MM.1S (cell line): ENCODE measurements at regions not wholly inside any gene's neighbourhood (a gene's known extent, or its start where the extent isn't known, plus 50 kb on each side); places are given as distances from the start of the nearest gene placed in this dataset.

Source experiments
- EZH2 ChIP-seq: fragments of 300-600 bp; sonication (generic); optimal IDR thresholded peaks from 2 replicates; pipeline ENCODE3; 2017; ENCODE audit warnings: low read depth, mild to moderate bottlenecking, antibody characterized with exemption, low read length, mixed read lengths
- TF ChIP-seq, protein P1 (sequence below): fragments of 300-600 bp; sonication (generic); IDR thresholded peaks from 2 replicates; pipeline ENCODE4 v1.5.1; 2016; ENCODE audit warnings: antibody characterized with exemption, low read length, mixed read lengths

DNA sequence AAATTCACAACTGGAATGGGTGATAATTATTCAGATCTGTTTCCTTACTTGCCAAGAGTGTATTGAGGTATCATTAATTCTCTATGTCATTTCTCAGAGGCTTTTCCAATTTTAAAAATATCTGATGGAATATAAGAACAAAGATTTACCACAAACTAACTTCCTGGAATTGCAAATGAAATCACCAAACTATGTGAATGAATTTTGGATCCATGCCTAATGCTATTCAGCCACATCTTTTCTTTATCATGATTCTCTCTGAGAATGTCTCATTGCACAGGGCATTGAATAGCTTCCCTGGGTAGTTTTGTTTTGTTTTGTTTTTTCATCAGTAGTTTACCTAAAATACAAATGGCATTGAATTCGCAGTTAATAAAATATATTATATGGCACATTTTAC, 146.9 kb upstream of the FBN2 start:
- no peak for TF ChIP-seq EZH2
- TF ChIP-seq, protein P1, sequence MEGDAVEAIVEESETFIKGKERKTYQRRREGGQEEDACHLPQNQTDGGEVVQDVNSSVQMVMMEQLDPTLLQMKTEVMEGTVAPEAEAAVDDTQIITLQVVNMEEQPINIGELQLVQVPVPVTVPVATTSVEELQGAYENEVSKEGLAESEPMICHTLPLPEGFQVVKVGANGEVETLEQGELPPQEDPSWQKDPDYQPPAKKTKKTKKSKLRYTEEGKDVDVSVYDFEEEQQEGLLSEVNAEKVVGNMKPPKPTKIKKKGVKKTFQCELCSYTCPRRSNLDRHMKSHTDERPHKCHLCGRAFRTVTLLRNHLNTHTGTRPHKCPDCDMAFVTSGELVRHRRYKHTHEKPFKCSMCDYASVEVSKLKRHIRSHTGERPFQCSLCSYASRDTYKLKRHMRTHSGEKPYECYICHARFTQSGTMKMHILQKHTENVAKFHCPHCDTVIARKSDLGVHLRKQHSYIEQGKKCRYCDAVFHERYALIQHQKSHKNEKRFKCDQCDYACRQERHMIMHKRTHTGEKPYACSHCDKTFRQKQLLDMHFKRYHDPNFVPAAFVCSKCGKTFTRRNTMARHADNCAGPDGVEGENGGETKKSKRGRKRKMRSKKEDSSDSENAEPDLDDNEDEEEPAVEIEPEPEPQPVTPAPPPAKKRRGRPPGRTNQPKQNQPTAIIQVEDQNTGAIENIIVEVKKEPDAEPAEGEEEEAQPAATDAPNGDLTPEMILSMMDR: no peak
